HepG2 (cell line): ENCODE measurements at regions not wholly inside any gene's neighbourhood (a gene's known extent, or its start where the extent isn't known, plus 50 kb on each side); places are given as distances from the start of the nearest gene placed in this dataset.

Experiments
- ATAC-seq: fragments of 200-7000 bp; cut with Tn5 transposase; 3 replicates; pipeline ENCODE4 v1.9.1; 2020; ENCODE audit warnings: mild to moderate bottlenecking, moderate library complexity
- BruUV-seq: library from RNA; stranded (reverse); fragments of 400-500 nt; replicated peaks from 2 replicates; lab custom pipeline; 2021; lab: Mats Ljungman, UMichigan
- CTCF ChIA-PET: fragments of 300-600 bp; formaldehyde crosslinking; extraction: SDS; loops from one replicate; lab custom pipeline; 2021; ENCODE audit warnings: low total read pairs, inconsistent platforms, low intra/inter-chr PET ratio; lab: Yijun Ruan, JAX
- POLR2A ChIA-PET: fragments of 350-600 bp; sonication (Branson Sonifier 250); formaldehyde crosslinking; loops from one replicate; lab custom pipeline; 2020; ENCODE audit warnings: antibody characterized with exemption, inconsistent platforms; lab: Yijun Ruan, JAX
- DNase-seq: peaks from one replicate; pipeline ENCODE4 v3.0.0-alpha.2; 2015; ENCODE audit warnings: low spot score
- FAIRE-seq: peaks from 3 replicates; lab custom pipeline; 2011; peaks lifted over from hg19 to GRCh38; lab: Jason Lieb, UNC
- H2AFZ ChIP-seq: one replicate; pipeline ENCODE4 v1.6.1; 2011; ENCODE audit warnings: low read length, inconsistent platforms
- H3K27ac ChIP-seq: fragments of 300-600 bp; 3 replicates; pipeline ENCODE4 v1.8.0; 2011; ENCODE audit warnings: mixed run types, mild to moderate bottlenecking, mixed read lengths, low read length, inconsistent platforms; ENCODE audit not compliant: insufficient read depth; ENCODE audit errors: extremely low read length
- H3K27me3 ChIP-seq, 2 experiments: fragments of 200-600 bp in 1 of 2; 2 replicates in 1 of 2; 3 replicates in 1 of 2; pipeline versions ENCODE4 v1.6.0 to v1.8.0; 2011; ENCODE audit warnings: low read length in 2 of 2, mild to moderate bottlenecking in 2 of 2, moderate library complexity in 2 of 2, inconsistent platforms in 1 of 2; ENCODE audit not compliant: insufficient read depth in 2 of 2, control insufficient read depth in 1 of 2
- H3K36me3 ChIP-seq, 2 experiments: fragments of 200-600 bp in 1 of 2; replicated peaks in 1 of 2; 2 replicates in 1 of 2; 3 replicates in 1 of 2; pipeline versions ENCODE4 v1.5.1 to v1.8.0; 2011; ENCODE audit warnings: low read length in 2 of 2, inconsistent platforms in 1 of 2; ENCODE audit not compliant: insufficient read depth in 2 of 2, control insufficient read depth in 1 of 2
- H3K4me1 ChIP-seq: 2 replicates; pipeline ENCODE4 v1.5.1; 2012; ENCODE audit warnings: low read length, inconsistent platforms; ENCODE audit not compliant: insufficient read depth
- H3K4me2 ChIP-seq: 2 replicates; pipeline ENCODE4 v1.6.0; 2011; ENCODE audit warnings: low read depth, low read length, inconsistent platforms
- H3K4me3 ChIP-seq, 3 experiments: fragments of 200-600 bp in 1 of 3; sonication (generic), shearing (Covaris generic) in 1 of 3; replicated peaks in 1 of 3; 2 replicates each; pipeline ENCODE4 v1.5.1; 2011 to 2016; ENCODE audit warnings: low read length in 3 of 3, inconsistent platforms in 2 of 3, low read depth in 2 of 3, mild to moderate bottlenecking in 2 of 3, control low read depth in 1 of 3, mixed read lengths in 1 of 3; ENCODE audit not compliant: insufficient read depth in 1 of 3
- H3K79me2 ChIP-seq: one replicate; pipeline ENCODE4 v1.6.1; 2011; ENCODE audit warnings: low read length, inconsistent platforms; ENCODE audit not compliant: insufficient read depth
- H3K9ac ChIP-seq: 2 replicates; pipeline ENCODE4 v1.6.0; 2011; ENCODE audit warnings: mild to moderate bottlenecking, low read depth, low read length, inconsistent platforms; ENCODE audit not compliant: insufficient read depth
- H3K9me3 ChIP-seq: 2 replicates; pipeline ENCODE4 v1.5.1; 2012; ENCODE audit warnings: mild to moderate bottlenecking, low read length
- H4K20me1 ChIP-seq: 2 replicates; pipeline ENCODE4 v1.6.0; 2011; ENCODE audit warnings: inconsistent platforms, mild to moderate bottlenecking, low read length, moderate library complexity; ENCODE audit not compliant: insufficient read depth
- ARHGAP35 ChIP-seq: sonication (generic); formaldehyde crosslinking; IDR thresholded peaks from 2 replicates; pipeline ENCODE4 v1.9.0; 2022; ENCODE audit warnings: mild to moderate bottlenecking, inconsistent platforms, moderate library complexity, missing genetic modification reagents, borderline replicate concordance
- CEBPB ChIP-seq: IDR thresholded peaks from 2 replicates; pipeline ENCODE4 v1.6.1; 2011; ENCODE audit warnings: low read depth, low read length, improper control_type of control experiment, borderline replicate concordance
- CSRNP2 ChIP-seq: sonication (generic); formaldehyde crosslinking; conservative IDR thresholded peaks from 2 replicates; pipeline ENCODE4 v1.8.0; 2022; ENCODE audit warnings: low read depth, missing genetic modification reagents
- HOXA3 ChIP-seq: sonication (generic); formaldehyde crosslinking; IDR thresholded peaks from 2 replicates; pipeline ENCODE4 v1.5.0; 2020; ENCODE audit warnings: missing genetic modification reagents
- MAFF ChIP-seq: IDR thresholded peaks from 2 replicates; pipeline ENCODE4 v1.6.1; 2011; ENCODE audit warnings: low read depth, low read length, improper control_type of control experiment
- MAFK ChIP-seq, 2 experiments: IDR thresholded peaks in 1 of 2; conservative IDR thresholded peaks in 1 of 2; 2 replicates each; pipeline ENCODE4 v1.6.1; 2011; ENCODE audit warnings: improper control_type of control experiment in 2 of 2, low read length in 2 of 2
- SALL1 ChIP-seq: sonication (generic); formaldehyde crosslinking; IDR thresholded peaks from 2 replicates; pipeline ENCODE4 v1.8.0; 2022; ENCODE audit warnings: mild to moderate bottlenecking, missing genetic modification reagents
- WGBS: methylation state at CpG from one replicate; pipeline ENCODE4 v1.1.6; 2017; ENCODE audit warnings: low lambda C conversion rate; 5-methylcytosine and 5-hydroxymethylcytosine counted together
- in situ Hi-C: cut with HindIII; loops from 2 replicates; pipeline ENCODE4 v1.10.0; 2017; ENCODE audit warnings: low pct_unique_long_range_greater_than_20kb; ENCODE audit not compliant: extremely low pct_ligation_motif_present
- intact Hi-C: fragments of 100-400 bp; cut with micrococcal nuclease; formaldehyde crosslinking; loops from one replicate; pipeline ENCODE4 v1.10.0; 2022; ENCODE audit not compliant: unreplicated experiment

GRCh38 chrX:27057883-27058282 lies 405.3 kb downstream of the PPP4R3C start (continued):
- no peak for TF ChIP-seq CEBPB
- TF ChIP-seq HOXA3 (CRISPR knock-in tag), result no peak
- no peak for TF ChIP-seq ARHGAP35 (CRISPR knock-in tag)

GRCh38 chrX:27039332-27039731 lies 423.8 kb downstream of the PPP4R3C start:
- Histone ChIP-seq H3K9me3 (no peaks in the 10 kb centered on the region), H3K36me3 (no peaks in the 10 kb centered on the region), H2AFZ (no peak overlapping the region), H3K9ac (no peak overlapping the region), H3K27me3 (no peaks in the 10 kb centered on the region), H4K20me1 (no peaks in the 10 kb centered on the region), H3K4me1 (no peaks in the 10 kb centered on the region), H3K4me2 (no peak overlapping the region), H3K79me2 (no peaks in the 10 kb centered on the region), H3K4me3 (no peak overlapping the region), H3K27ac (no peak overlapping the region)
- no peak for FAIRE-seq
- in situ Hi-C loops (no loop called here), intact Hi-C loops (no loop called here)
- CTCF ChIA-PET, result no interaction called here
- DNase-seq, result no peak
- no peak for ATAC-seq
- no TSS peak for BruUV-seq
- POLR2A ChIA-PET, result no interaction called here
- TF ChIP-seq CSRNP2 (CRISPR knock-in tag) (no peak), MAFF (0 out of 2 replicates have a peak, but pooled peaks have one; percentile 51), MAFK (conservative IDR thresholded peaks at IDR 0.05 in 1 of 2, IDR thresholded peaks at IDR 0.05 in 1 of 2; ENCODE audit: low read length in 2 of 2) (peak in 1 of 2 experiments; percentile 68; a peak in 3 of 4 replicates), SALL1 (no peak)
- 0% methylated on average over 1 of the region's 1 CpG for WGBS
